Stimulated activated CD4-positive, alpha-beta T cell treated with anti-CD3 and anti-CD28 coated beads, Interleukin-15, amount 100 ng/mL, for 1 hour (primary cell): ENCODE measurements at regions not wholly inside any gene's neighbourhood (a gene's known extent, or its start where the extent isn't known, plus 50 kb on each side); places are given as distances from the start of the nearest gene placed in this dataset.

Source experiments
- DNase-seq, 2 donors: peaks; one replicate each; pipeline ENCODE4 v3.0.0-alpha.2; 2020; ENCODE audit warnings: low read depth in 1 of 2, low spot score in 1 of 2

- no peak for DNase-seq
These were observed 1030.6 kb downstream of the VRK1 start for GRCh38 chr14:97827746-97828145.

- DNase-seq, result no peak
These were observed 1035.6 kb downstream of the VRK1 start for GRCh38 chr14:97832776-97833175.

GRCh38 chr14:97838986-97839385 lies 1041.8 kb downstream of the VRK1 start:
- no peak for DNase-seq

DNA sequence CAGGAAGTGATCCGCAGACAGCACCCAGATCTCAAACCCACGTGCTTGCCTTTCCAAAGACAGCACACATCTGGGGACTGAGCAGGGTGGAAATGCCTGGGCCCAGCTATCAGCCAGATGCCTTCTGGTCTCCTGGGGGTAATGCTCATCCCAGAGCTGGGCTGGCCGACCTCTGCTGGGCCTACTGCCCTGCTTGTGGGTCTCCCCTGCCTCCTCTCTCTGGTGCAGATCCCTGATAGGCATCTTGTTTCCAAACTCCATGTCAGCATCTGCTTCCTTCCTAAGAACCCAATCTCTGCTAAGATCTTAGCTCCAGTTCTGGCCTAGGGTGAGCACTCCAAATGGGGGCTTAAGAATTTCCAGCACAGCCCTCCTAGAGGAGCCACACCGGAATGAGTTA lies 1043.0 kb downstream of the VRK1 start:
- DNase-seq, result no peak

- no peak for DNase-seq
These were observed 1044.6 kb downstream of the VRK1 start for GRCh38 chr14:97841762-97842161.

DNA sequence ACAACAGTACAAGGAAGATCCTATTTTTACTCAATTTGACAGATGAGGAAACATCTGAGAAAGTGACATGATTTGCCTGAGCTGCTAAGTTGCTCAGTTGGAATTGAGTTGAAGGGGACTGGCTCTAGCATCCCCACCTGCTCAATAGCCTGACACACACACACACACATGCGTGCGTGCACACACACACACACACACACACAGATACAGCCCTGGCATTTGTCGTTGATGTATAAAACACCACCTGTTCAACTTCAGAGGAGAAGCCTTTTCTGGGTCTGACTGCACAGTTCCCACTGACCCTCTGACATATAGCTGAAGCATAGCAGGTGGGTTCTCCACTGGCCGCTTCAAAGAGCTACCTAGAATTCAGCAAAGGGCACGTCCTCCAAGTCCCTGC lies 1045.9 kb downstream of the VRK1 start:
- no peak for DNase-seq

GRCh38 chr14:97844042-97844441 lies 1046.9 kb downstream of the VRK1 start:
- no peak for DNase-seq

DNA sequence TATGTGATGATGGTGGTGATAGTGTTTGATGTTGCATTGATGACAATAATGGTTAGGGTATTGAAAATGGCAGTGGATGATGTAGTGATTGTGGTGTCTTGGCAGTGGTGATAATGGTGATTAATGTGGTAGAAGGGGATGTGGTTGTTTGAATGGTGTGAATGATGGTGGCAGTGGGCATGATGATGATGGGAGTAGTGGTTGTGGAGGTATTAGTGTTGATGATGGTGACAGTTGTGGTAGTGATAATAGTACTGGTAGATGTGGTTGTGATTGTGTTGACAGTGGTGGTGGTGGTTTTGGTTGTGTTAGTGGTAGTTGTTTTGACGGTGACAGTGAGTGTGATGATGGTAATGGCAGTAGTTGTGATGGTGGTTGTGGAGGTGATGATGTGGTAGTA lies 1049.0 kb downstream of the VRK1 start:
- DNase-seq, result no peak

GRCh38 chr14:97848317-97848980 lies 1051.3 kb downstream of the VRK1 start:
- no peak for DNase-seq

DNA sequence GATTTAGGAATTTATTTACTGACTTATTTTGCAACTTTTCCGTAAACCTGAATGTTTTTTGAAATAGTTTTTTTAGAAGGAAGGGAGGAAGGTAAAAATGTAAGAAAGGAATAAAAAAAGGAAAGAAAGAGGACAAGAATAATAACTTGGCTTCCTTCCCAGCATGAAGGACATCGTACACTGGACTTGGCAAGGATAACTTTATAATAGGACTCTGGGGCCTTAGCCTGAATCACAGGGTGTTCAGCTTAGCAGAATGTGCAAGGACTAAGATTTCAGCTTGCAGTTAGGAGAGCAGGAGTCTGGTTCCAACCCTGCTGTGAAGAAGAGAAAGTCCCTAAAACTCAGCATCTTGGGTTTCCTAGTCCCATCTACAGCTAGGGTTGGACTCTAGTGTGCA lies 1053.3 kb downstream of the VRK1 start:
- no peak for DNase-seq

DNA sequence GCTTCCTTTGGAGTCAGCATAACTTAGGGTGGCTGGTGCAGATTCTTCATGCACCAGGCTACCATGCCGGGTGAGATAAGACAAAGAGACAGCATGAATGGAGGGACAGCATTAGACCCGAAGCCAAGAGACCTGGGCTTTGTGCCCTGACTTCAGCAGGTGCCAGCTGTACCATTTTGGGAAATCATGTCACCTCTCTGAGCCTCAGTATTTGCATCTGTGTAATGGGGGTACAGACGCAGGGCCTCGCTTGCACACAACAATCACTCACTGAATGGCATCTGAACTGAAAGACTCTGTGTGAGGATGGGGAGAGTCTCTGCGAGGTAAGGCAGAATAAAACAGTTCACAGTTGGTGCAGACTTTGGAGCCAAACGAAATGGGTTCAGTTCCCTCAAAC lies 1053.7 kb downstream of the VRK1 start:
- DNase-seq, result no peak

- no peak for DNase-seq
These were observed 1054.3 kb downstream of the VRK1 start for GRCh38 chr14:97851428-97851995.

DNA sequence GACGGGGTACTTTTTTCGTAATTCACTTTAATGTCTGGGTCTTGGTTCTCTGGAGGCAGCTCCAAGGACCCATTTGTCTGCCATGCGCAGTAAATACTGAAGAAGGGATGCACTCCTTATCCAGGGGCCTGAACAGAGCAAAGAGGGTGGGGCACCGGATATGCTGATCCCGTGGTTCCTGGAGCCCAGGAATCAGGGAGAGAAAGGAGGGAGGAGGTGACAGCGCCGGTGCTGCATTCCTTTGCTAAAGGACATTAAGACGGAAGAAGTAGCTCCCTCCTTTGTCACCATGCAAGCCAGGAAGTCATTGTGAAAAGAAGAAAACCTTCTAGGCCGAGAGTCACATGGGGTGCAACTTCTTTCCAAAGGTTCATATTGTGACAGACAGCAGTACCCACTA lies 1057.7 kb downstream of the VRK1 start:
- DNase-seq, result no peak

DNA sequence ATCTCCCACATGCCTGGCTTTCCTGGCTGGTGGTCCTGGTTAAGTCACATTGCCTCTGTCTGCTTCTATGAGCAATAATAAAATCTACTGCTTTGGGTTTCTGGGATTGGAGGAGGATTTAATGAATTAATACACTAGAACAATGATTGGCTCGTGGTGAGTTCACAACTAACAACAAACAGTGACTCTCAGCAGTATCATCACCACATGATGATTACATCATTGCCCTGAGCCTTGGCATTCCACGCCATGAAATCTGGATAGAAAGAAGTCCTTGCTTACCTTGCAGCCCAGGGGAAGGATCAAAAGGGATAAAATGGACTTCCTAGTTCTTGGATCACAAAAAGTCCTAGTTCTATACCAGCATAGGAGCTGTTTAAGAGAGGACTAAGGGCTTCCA lies 1069.0 kb downstream of the VRK1 start:
- DNase-seq, result no peak

- DNase-seq, result no peak
These were observed 1069.5 kb downstream of the VRK1 start for GRCh38 chr14:97866664-97867063.

GRCh38 chr14:97873291-97873690 lies 1076.1 kb downstream of the VRK1 start:
- no peak for DNase-seq

DNA sequence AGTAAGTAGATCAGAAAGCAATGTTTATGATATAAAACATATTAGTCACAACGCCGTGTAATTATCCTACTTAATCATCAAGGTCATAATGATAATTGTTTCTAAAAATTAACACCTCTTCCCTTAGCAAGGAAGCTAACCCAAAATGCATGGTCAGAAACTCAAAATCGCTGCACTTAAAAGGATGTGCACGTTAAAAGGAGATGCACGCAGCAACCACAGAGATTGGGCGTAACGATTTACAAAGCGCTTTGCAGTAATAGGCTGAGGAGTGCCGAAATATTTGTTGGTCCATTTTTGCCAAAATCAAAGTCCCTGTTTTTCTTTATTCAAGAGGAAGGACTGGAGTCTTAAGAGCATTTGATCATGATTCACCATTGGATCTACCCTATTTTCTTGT lies 1077.2 kb downstream of the VRK1 start:
- DNase-seq, result no peak

DNA sequence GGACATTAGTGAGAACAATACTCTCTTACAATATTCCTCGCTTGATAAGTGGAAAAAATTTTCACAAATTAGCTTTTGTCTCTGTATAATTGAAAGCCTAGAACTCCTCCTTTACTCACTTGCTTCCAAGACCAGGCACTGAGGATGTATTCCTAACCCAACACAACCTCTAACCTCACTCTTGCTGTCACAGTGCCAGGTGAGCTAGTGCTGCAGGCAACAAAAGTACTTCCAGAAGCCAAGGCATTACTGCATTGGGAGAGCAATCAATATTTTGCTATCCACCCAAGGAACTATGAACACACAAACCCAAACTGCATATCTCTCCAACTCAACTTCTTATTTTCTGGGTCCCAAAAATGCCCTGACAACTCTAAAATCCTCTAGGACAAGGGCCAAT lies 1081.0 kb downstream of the VRK1 start:
- DNase-seq, result no peak

- DNase-seq, result no peak
These were observed 1081.5 kb downstream of the VRK1 start for GRCh38 chr14:97878727-97879126.

GRCh38 chr14:97887690-97888089 lies 1090.5 kb downstream of the VRK1 start:
- DNase-seq, result no peak

GRCh38 chr14:97888331-97888730 lies 1091.1 kb downstream of the VRK1 start:
- DNase-seq, result no peak

DNA sequence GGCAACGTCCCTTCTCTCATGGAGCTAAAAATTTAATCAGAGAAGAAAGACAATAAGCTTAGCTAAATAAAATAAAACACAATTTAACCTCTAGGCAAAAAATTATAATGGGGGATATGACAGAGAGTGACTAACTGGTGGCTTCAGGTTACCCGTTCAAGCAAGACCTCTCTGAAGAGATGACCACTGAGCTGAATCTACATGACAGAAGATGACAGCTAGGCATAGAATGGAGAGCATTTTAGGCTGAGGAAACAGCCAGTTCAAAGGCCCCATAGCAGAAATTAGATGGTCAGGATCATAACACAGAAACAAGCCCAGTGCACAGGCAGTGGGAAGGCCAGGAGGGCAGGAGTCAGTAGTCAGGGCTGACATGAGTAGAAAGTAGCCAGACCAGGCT lies 1094.3 kb downstream of the VRK1 start:
- DNase-seq, result no peak

GRCh38 chr14:97894552-97894951 lies 1097.4 kb downstream of the VRK1 start:
- no peak for DNase-seq
